HG02884 (cell line): ENCODE measurements at regions not wholly inside any gene's neighbourhood (a gene's known extent, or its start where the extent isn't known, plus 50 kb on each side); places are given as distances from the start of the nearest gene placed in this dataset.

Experiments used
- ATAC-seq: cut with Tn5 transposase; IDR thresholded peaks from one replicate; pipeline ENCODE4 v1.9.1; 2021; ENCODE audit warnings: mild to moderate bottlenecking, moderate library complexity; ENCODE audit not compliant: unreplicated experiment

DNA sequence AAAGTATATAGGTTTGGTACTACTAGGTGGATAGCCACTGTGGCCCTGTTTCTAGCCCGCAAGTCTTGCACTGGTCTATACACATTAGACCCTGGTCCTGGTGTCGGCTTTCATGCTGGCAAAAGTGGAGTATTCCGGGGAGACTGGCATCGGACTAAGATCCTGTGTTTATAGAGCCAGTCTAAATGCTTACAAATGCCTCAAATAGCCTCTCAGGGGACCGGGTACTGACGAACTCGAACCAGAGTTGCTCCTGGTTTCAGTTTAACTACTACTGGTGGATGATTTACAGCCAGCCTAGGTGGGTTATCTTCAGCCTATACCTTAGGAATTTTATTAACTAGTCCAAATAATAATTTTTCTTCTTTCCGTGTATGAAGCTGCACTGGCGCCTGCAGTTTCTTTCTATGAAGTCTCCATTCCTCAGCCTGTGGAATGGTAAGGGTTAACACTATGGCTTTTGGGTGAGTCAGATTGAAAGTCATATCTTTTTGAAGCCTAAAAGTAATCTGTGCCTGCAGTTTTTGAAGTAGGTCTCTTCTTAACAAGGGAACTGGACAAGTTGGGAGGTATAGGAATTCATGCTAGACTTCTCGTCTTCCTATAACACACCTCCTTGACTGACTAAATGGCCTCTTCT lies 51.3 kb downstream of the OR10H4 start:
- no peak for ATAC-seq

GRCh38 chr19:16001481-16002312 lies 52.9 kb downstream of the OR10H4 start:
- peak; percentile 47 for ATAC-seq

- no peak for ATAC-seq
Measured at GRCh38 chr19:16002406-16003384, 53.9 kb downstream of the OR10H4 start.

- no peak for ATAC-seq
Measured at GRCh38 chr19:16003391-16003790, 54.6 kb downstream of the OR10H4 start.

GRCh38 chr19:16005925-16006324 lies 57.1 kb downstream of the OR10H4 start:
- ATAC-seq, result no peak

GRCh38 chr19:16012552-16012951 lies 63.7 kb upstream of the TPM4 start:
- ATAC-seq, result no peak

DNA sequence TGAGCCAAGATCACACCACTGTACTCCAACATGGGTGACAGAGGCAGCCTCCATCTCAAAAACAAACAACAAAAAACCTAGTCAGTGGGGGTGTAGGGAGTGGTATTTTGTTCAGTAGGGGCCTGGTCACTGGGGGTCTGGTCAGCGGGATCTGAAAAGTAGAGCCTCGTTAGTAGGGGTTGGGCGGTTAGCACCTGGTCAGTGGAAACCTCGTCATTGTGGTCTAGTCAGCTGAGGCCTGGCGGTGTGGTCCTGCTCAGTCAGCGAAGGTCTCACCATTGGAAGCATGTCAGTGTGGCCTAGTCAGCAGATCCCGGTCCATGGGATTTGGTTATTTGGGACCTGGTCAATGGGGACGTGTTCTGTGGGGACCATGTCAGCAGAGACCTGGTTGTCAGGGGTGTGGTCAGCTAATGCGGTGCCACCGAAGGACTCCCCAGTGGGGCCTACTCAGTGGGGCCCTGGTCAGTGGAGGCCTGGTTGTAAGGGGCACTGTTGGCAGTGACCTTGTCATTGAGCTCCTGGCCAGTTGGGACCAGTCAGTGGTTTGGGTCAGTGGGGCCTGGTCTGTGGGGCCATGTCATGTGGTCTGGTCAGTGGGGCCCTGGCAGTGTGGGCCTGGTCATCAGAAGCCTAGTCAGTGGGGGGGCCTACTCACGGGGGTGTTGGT lies 63.0 kb upstream of the TPM4 start:
- ATAC-seq, result no peak

GRCh38 chr19:16013851-16014840 lies 62.1 kb upstream of the TPM4 start:
- no peak for ATAC-seq

- ATAC-seq, result no peak
Measured at GRCh38 chr19:16014923-16015804, 61.1 kb upstream of the TPM4 start.

GRCh38 chr19:16015805-16016173 lies 60.5 kb upstream of the TPM4 start:
- ATAC-seq, result no peak

- ATAC-seq, result no peak
Measured at GRCh38 chr19:16016226-16017137, 59.8 kb upstream of the TPM4 start.

- ATAC-seq, result no peak
Measured at GRCh38 chr19:16017138-16017490, 59.2 kb upstream of the TPM4 start.

DNA sequence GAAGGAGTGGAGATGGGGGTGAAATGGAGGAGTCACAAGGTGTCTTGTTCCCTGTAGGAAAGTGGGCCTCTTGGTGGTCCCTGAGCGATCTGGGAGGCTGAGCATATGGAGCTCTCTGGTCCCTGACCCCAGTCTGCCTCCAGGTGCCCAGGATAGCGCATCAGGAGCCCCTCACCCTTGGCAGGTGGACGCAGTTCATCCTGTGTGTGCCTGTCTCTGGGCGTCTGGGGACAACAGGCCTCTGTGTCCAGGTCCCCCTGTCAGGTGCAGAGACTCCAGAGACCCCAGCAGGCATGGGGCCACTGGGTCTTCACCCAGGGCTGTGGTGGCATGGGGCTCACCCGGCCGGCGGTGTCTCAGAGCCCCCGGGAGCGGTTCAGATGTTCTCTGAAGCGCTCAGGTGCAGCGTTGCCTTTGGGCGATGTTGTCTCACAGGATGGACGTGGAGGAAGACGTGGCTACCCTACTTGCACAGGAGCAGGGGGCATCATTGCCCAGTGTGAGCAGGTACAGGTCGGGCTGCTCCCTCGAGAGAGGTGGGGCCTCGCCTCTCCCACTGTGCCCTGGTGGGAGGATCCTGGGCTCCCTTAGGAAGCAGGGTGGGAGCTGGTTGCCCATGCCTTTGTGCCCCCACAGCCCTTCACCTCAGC lies 58.1 kb upstream of the TPM4 start:
- ATAC-seq, result no peak

DNA sequence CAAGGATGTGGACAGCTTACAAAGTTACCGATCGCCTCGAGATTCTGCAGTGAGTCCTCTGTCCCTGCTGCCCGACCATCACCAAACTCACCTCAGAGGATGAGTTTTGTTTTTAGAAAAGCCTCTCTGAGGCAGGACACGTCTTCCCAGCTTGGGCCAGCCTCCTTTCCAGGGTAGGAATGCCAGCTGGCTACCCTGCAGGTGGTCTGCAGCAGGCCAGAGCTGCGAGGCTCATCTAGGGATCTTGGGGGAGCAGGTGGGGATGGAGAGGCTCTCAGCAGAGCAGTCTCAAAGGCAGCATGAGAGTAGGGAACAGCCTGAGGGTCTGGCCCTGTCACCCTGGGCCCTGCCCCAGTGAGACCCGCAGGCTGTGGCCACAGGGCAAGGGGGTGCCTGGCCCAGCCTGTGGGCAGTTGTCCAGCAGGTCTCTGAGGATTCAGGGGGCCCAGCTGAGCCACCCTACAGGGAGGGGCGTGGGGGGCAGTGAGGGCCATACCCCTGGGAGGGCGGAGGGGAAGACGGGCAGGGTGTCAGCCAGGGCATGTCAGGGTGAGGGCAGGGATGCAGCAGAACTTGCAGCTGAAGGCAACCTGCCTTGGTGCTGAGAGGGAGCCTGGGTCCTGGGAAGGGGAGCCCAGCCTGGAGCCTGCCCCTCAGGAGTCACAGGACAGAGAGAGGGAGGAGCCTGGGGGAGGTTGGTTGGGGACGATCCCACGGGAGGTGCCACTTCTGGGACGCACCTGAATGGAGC lies 57.3 kb upstream of the TPM4 start:
- no peak for ATAC-seq

DNA sequence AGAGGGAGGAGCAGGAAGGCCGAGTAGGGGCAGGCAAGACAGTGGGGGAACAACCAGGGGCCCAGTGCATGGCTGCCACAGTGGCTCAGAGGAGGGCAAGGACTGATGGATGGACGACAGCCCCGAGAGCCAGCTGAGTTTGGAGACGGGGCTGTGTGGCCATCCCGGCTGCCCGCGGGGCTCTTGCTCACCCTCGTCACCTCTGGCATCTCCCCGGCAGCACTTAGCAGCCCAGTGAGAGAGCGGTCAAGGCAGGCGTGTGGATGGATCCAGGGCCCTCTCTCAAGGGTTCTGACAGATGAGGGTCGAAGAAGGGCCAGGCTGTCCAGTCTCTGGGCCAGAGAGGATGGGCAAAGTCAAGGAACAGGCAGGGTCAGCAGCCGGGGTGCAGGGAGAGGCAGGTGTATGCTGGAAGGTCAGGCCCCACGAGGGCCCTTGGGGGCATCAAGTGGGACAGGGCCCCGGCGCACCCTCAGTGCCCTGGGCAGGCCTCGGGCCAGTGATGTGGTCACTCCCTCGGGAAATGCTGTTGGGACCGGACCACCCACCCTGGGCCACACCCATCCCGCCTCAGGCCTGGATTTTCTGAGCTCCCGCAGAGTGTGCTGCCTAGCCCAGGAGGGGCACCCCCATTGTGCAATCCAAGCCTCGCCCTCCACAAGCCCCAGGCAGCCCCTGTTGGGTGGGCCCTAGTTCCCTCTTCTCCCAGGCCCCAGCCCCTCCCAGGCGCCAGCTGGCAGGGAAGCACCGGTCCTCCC lies 56.4 kb upstream of the TPM4 start:
- ATAC-seq, result no peak

- no peak for ATAC-seq
Measured at GRCh38 chr19:16021796-16022195, 54.5 kb upstream of the TPM4 start.
